CD4-positive, alpha-beta T cell (primary cell): ENCODE measurements at regions not wholly inside any gene's neighbourhood (a gene's known extent, or its start where the extent isn't known, plus 50 kb on each side); places are given as distances from the start of the nearest gene placed in this dataset.

Source experiments
- ATAC-seq: fragments of 200-7000 bp; cut with Tn5 transposase; one replicate; pipeline ENCODE4 v1.10.0; 2022; ENCODE audit warnings: mild to moderate bottlenecking; ENCODE audit not compliant: poor library complexity
- CTCF ChIA-PET: fragments of 350-600 bp; sonication (Branson Sonifier 250); formaldehyde crosslinking; loops from one replicate; lab custom pipeline; 2021; ENCODE audit warnings: antibody characterized with exemption, inconsistent platforms; lab: Charles Lee
- POLR2A ChIA-PET: fragments of 350-600 bp; sonication (Branson Sonifier 250); formaldehyde crosslinking; loops from one replicate; lab custom pipeline; 2021; ENCODE audit warnings: antibody characterized with exemption, inconsistent platforms; lab: Charles Lee
- DNase-seq, 14 experiments: peaks; one replicate each; pipeline ENCODE4 v3.0.0-alpha.2; 2013 to 2020; ENCODE audit warnings: mixed read lengths in 2 of 14
- H3K27ac ChIP-seq, 2 donors: one replicate each; pipeline versions ENCODE4 v1.5.1 to v1.7.0; 2013; ENCODE audit warnings: low read length in 2 of 2, low read depth in 1 of 2, mild to moderate bottlenecking in 1 of 2
- H3K27me3 ChIP-seq, 2 experiments: 1 replicate in 1 of 2; 2 replicates in 1 of 2; pipeline versions ENCODE4 v1.6.1 to v1.7.0; 2013; ENCODE audit warnings: low read length in 2 of 2, control low read depth in 1 of 2, mild to moderate bottlenecking in 1 of 2, moderate library complexity in 1 of 2; ENCODE audit not compliant: insufficient read depth in 2 of 2, control insufficient read depth in 1 of 2
- H3K36me3 ChIP-seq: one replicate; pipeline ENCODE4 v1.6.1; 2013; ENCODE audit warnings: low read length, control low read depth; ENCODE audit not compliant: insufficient read depth
- H3K4me1 ChIP-seq: one replicate; pipeline ENCODE4 v1.6.1; 2013; ENCODE audit warnings: low read length, control low read depth; ENCODE audit not compliant: insufficient read depth
- H3K4me3 ChIP-seq: one replicate; pipeline ENCODE4 v1.5.1; 2013; ENCODE audit warnings: mild to moderate bottlenecking, low read length, moderate library complexity
- H3K9me3 ChIP-seq, 2 experiments: 1 replicate in 1 of 2; 2 replicates in 1 of 2; pipeline versions ENCODE4 v1.6.1 to v1.7.0; 2013; ENCODE audit warnings: low read length in 2 of 2, mild to moderate bottlenecking in 2 of 2, control low read depth in 1 of 2, moderate library complexity in 1 of 2; ENCODE audit not compliant: control insufficient read depth in 1 of 2, insufficient read depth in 1 of 2
- H3K27ac Mint-ChIP-seq: one replicate; pipeline ENCODE4 v1.8.0; 2020; ENCODE audit warnings: mixed read lengths
- H3K27me3 Mint-ChIP-seq: one replicate; pipeline ENCODE4 v1.8.0; 2021; ENCODE audit warnings: mixed read lengths
- H3K36me3 Mint-ChIP-seq: one replicate; pipeline ENCODE4 v1.8.0; 2021; ENCODE audit warnings: low read depth, mixed read lengths
- H3K4me1 Mint-ChIP-seq: one replicate; pipeline ENCODE4 v1.8.0; 2021; ENCODE audit warnings: low read depth, mixed read lengths
- H3K4me3 Mint-ChIP-seq: one replicate; pipeline ENCODE4 v1.8.0; 2020; ENCODE audit warnings: mild to moderate bottlenecking, mixed read lengths
- H3K9me3 Mint-ChIP-seq: one replicate; pipeline ENCODE4 v1.8.0; 2020; ENCODE audit warnings: mixed read lengths
- CTCF ChIP-seq: fragments of 200-600 bp; IDR thresholded peaks from one replicate; pipeline ENCODE4 v1.8.0; 2022; ENCODE audit warnings: antibody characterized with exemption, mild to moderate bottlenecking
- intact Hi-C, 2 experiments: fragments of 100-400 bp; cut with DNase I in 1 of 2; cut with micrococcal nuclease in 1 of 2; formaldehyde crosslinking; loops; one replicate each; pipeline versions ENCODE4 v1.15.1 to v1.9.0; 2023 to 2025; cut with DNase I, micrococcal nuclease

GRCh38 chr12:91777268-91777992 is 368.2 kb downstream of the BTG1 start:
- Mint-ChIP-seq H3K27ac (peak overlapping the region; percentile 87), H3K4me3 (no peak overlapping the region), H3K36me3 (no peaks in the 10 kb centered on the region), H3K27me3 (no peaks in the 10 kb centered on the region), H3K9me3 (no peaks in the 10 kb centered on the region), H3K4me1 (peaks cover 54% of the 10 kb centered on the region)
- Histone ChIP-seq H3K9me3 (no peaks in the 10 kb centered on the region), H3K4me3 (no peak overlapping the region), H3K27ac (peak overlapping the region in 1 of 2 donors; percentile 22), H3K36me3 (no peaks in the 10 kb centered on the region), H3K4me1 (peaks cover 5% of the 10 kb centered on the region), H3K27me3 (no peaks in the 10 kb centered on the region)
- intact Hi-C loops = loop anchor here in 1 of 2 experiments (10.0 kb wide), 2 partner anchors 97 to 357 kb away; no protein-coding TSS in a partner anchor
- no peak for ATAC-seq
- no peak for TF ChIP-seq CTCF
- POLR2A ChIA-PET = interaction anchor here (1.2 to 4.5 kb wide), 3 partner anchors 8 to 367 kb away, joined by 4 to 33 read pairs (median 5); partner anchors contain the start of gene BTG1
- peak in 2 of 14 experiments; percentile 14 to 16 for DNase-seq
- CTCF ChIA-PET = interaction anchor here (0.6 to 1.0 kb wide), 2 partner anchors 14 to 213 kb away, joined by 3 read pairs; no protein-coding TSS in a partner anchor

- peak in 3 of 14 experiments; percentile 12 to 17 (median 15) for DNase-seq
- ChIA-PET CTCF (interaction anchor here (0.7 kb wide), 1 partner anchor 13 kb away, joined by 3 read pairs; no protein-coding TSS in a partner anchor), POLR2A (interaction anchor here (0.9 to 4.5 kb wide), 5 partner anchors 9 to 370 kb away, joined by 3 to 33 read pairs (median 4); partner anchors contain the start of gene BTG1)
- Mint-ChIP-seq H3K4me3 (peak overlapping the region; percentile 65), H3K36me3 (no peaks in the 10 kb centered on the region), H3K9me3 (no peaks in the 10 kb centered on the region), H3K27me3 (no peaks in the 10 kb centered on the region), H3K27ac (peak overlapping the region; percentile 77), H3K4me1 (peaks cover 57% of the 10 kb centered on the region)
- no peak overlapping the region for H3K27ac ChIP-seq
- peaks cover 5% of the 10 kb centered on the region for H3K4me1 ChIP-seq
- TF ChIP-seq CTCF = no peak
- no peaks in the 10 kb centered on the region for H3K36me3 ChIP-seq
- no peaks in the 10 kb centered on the region for H3K9me3 ChIP-seq
- intact Hi-C loops = loop anchor here in 1 of 2 experiments (10.0 kb wide), 2 partner anchors 100 to 360 kb away; no protein-coding TSS in a partner anchor
- H3K27me3 ChIP-seq = no peaks in the 10 kb centered on the region
- peak; percentile 52 for ATAC-seq
- H3K4me3 ChIP-seq = no peak overlapping the region
Measured at GRCh38 chr12:91774434-91774921, 371.2 kb downstream of the BTG1 start.

GRCh38 chr12:91773749-91774429 is 371.8 kb downstream of the BTG1 start:
- H3K4me1 Mint-ChIP-seq = peaks cover 51% of the 10 kb centered on the region
- DNase-seq (no peak), ATAC-seq (no peak)
- Histone ChIP-seq H3K27me3 (no peaks in the 10 kb centered on the region), H3K36me3 (no peaks in the 10 kb centered on the region), H3K27ac (no peak overlapping the region), H3K4me1 (peaks cover 5% of the 10 kb centered on the region), H3K9me3 (no peaks in the 10 kb centered on the region), H3K4me3 (no peak overlapping the region)
- H3K4me3 Mint-ChIP-seq = peak overlapping the region; percentile 65
- intact Hi-C loops = loop anchor here in 1 of 2 experiments (10.0 kb wide), 2 partner anchors 101 to 361 kb away; no protein-coding TSS in a partner anchor
- CTCF ChIA-PET = interaction anchor here (0.7 kb wide), 1 partner anchor 12 kb away, joined by 3 read pairs; no protein-coding TSS in a partner anchor
- no peaks in the 10 kb centered on the region for H3K27me3 Mint-ChIP-seq
- TF ChIP-seq CTCF = no peak
- peak overlapping the region; percentile 77 for H3K27ac Mint-ChIP-seq
- no peaks in the 10 kb centered on the region for H3K36me3 Mint-ChIP-seq
- POLR2A ChIA-PET = interaction anchor here (0.9 to 4.5 kb wide), 5 partner anchors 10 to 371 kb away, joined by 3 to 33 read pairs (median 4); partner anchors contain the start of gene BTG1
- no peaks in the 10 kb centered on the region for H3K9me3 Mint-ChIP-seq
